PC-3 (cell line): ENCODE measurements at regions not wholly inside any gene's neighbourhood (a gene's known extent, or its start where the extent isn't known, plus 50 kb on each side); places are given as distances from the start of the nearest gene placed in this dataset.

ENCODE experiments used
- EZH2 ChIP-seq: fragments of 300-600 bp; sonication (generic); IDR thresholded peaks from one replicate; pipeline ENCODE4 v1.6.1; 2017; ENCODE audit warnings: antibody characterized with exemption, mild to moderate bottlenecking, low read length; ENCODE audit not compliant: unreplicated experiment
- TF ChIP-seq, protein P1 (sequence below): fragments of 300-600 bp; sonication (generic); conservative IDR thresholded peaks from 2 replicates; pipeline ENCODE4 v1.5.1; 2017; ENCODE audit warnings: antibody characterized with exemption, low read depth, mild to moderate bottlenecking, low read length

DNA sequence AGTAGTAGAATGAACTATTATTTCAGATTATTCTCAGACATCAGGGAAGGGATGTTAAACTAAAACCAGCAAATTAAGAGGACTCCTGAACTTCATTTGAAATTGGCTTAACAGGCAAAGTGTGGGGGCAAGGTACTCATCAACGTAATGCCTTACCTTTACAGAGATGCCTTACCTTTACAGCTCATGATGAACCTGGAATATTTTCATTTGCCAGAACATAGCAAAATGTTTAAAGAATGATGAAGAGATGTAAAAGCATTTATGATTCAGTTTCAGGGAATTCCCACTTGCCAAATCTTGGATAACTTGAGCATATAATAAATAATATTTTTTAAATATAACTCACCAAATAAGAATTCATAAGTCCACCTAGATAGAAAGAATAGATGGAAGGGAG, 207.5 kb downstream of the TINAG start:
- TF ChIP-seq, protein P1, sequence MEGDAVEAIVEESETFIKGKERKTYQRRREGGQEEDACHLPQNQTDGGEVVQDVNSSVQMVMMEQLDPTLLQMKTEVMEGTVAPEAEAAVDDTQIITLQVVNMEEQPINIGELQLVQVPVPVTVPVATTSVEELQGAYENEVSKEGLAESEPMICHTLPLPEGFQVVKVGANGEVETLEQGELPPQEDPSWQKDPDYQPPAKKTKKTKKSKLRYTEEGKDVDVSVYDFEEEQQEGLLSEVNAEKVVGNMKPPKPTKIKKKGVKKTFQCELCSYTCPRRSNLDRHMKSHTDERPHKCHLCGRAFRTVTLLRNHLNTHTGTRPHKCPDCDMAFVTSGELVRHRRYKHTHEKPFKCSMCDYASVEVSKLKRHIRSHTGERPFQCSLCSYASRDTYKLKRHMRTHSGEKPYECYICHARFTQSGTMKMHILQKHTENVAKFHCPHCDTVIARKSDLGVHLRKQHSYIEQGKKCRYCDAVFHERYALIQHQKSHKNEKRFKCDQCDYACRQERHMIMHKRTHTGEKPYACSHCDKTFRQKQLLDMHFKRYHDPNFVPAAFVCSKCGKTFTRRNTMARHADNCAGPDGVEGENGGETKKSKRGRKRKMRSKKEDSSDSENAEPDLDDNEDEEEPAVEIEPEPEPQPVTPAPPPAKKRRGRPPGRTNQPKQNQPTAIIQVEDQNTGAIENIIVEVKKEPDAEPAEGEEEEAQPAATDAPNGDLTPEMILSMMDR = no peak
- TF ChIP-seq EZH2 = no peak
